PC-9 (cell line): ENCODE measurements at regions not wholly inside any gene's neighbourhood (a gene's known extent, or its start where the extent isn't known, plus 50 kb on each side); places are given as distances from the start of the nearest gene placed in this dataset.

Source experiments
- CTCF ChIP-seq: fragments of 200-600 bp; sonication (generic); conservative IDR thresholded peaks from 2 replicates; pipeline ENCODE4 v1.6.1; 2017; ENCODE audit warnings: mixed run types, antibody characterized with exemption, mild to moderate bottlenecking, moderate library complexity
- EZH2 ChIP-seq: fragments of 200-600 bp; sonication (generic); IDR thresholded peaks from 2 replicates; pipeline ENCODE4 v1.8.0; 2017; ENCODE audit warnings: antibody characterized with exemption, low read depth

GRCh38 chr10:28859791-28860190 lies 182.5 kb downstream of the BAMBI start:
- no peak for TF ChIP-seq CTCF
- TF ChIP-seq EZH2 = no peak
